ENCODE measurements at regions not wholly inside any gene's neighbourhood (a gene's known extent, or its start where the extent isn't known, plus 50 kb on each side); places are given as distances from the start of the nearest gene placed in this dataset.
A peak's percentile ranks its signal among the peaks of the same experiment; 100 is the strongest.

DNA sequence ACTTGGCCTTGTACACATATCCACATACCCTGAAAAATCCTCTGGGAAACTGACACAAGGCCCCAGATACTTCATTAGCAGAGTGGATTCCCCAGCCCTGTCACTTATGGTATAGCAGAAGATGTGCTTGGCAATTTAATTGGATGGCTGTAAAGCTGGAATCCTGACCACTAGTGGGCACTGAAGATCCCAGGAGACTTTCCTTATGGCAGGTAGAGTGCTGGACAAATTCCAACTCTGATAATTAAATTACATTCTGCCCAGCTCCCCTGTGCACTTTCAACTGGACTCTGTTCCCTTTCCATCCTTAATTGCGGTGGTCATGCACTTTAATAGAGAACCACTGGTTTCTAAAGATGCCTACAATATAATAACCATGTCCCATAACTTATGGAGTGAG lies 119.8 kb downstream of the DCK start:
- peak; percentile 16 for DNase-seq (ENCODE audit: low spot score)
- Histone ChIP-seq H3K9me2 (replicated peaks; ENCODE audit: insufficient read depth) (no peaks in the 10 kb centered on the region), H3K4me3 (no peak overlapping the region), H3K4me2 (no peak overlapping the region), H2AFZ (no peak overlapping the region), H3K36me3 (replicated peaks; ENCODE audit: insufficient read depth, low read depth) (no peaks in the 10 kb centered on the region), H3K9me3 (ENCODE audit: low read depth) (no peaks in the 10 kb centered on the region), H4K20me1 (ENCODE audit: insufficient read depth, poor library complexity, severe bottlenecking) (no peaks in the 10 kb centered on the region), H3K4me1 (ENCODE audit: insufficient read depth) (no peaks in the 10 kb centered on the region), H3K79me2 (no peaks in the 10 kb centered on the region), H3K27me3 (no peaks in the 10 kb centered on the region), H3K27ac (no peak overlapping the region)
- 100% methylated on average over 1 of the region's 1 CpG for WGBS (ENCODE audit: low lambda C conversion rate, missing lambda C conversion rate)
- no peak for TF ChIP-seq EZH2 (IDR thresholded peaks at IDR 0.05; ENCODE audit: borderline replicate concordance)
- TF ChIP-seq EZH2phosphoT487 (IDR thresholded peaks at IDR 0.05; ENCODE audit: low read depth, severe bottlenecking, unreplicated experiment), result no peak
- no peak for TF ChIP-seq CTCF (IDR thresholded peaks at IDR 0.05; ENCODE audit: poor library complexity)

DNA sequence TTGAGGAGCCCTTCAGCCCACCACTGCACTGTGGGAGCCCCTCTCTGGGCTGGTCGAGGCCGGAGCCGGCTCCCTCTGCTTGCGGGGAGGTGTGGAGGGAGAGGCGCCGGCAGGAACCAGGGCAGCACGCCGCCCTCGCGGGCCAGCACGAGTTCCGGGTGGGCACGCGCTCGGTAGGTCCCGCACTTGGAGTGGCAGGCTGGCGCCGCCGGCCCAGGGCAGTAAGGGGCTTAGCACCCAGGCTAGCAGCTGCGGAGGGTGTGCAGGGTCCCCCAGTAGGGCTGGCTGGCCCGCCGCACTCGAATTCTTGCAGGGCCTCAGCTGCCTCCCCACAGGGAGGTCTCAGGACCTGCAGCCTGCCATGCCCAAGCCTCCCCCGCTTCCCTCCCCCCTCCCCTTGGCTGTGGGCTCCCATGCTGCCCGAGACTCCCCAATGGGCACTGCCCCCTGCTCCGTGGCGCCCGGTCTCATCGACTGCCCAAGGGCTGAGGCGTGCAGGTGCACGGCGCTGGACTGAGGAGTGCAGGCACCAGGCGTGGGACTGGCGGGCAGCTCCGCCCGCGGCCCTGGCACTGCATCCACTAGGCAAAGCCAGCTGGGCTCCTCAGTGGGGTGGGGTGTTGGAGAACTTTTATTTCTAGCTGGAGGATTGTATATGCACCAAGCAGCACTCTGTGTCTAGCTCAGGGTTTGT lies 127.5 kb downstream of the DCK start:
- no peaks in the 10 kb centered on the region for H3K79me2 ChIP-seq
- H3K27ac ChIP-seq, result no peak overlapping the region
- 96% methylated on average over 32 of the region's 37 CpGs for WGBS (ENCODE audit: low lambda C conversion rate, missing lambda C conversion rate)
- no peaks in the 10 kb centered on the region for H4K20me1 ChIP-seq (ENCODE audit: insufficient read depth, poor library complexity, severe bottlenecking)
- H3K4me3 ChIP-seq, result no peak overlapping the region
- no peak overlapping the region for H2AFZ ChIP-seq
- H3K27me3 ChIP-seq, result no peaks in the 10 kb centered on the region
- no peak overlapping the region for H3K4me2 ChIP-seq
- TF ChIP-seq EZH2phosphoT487 (IDR thresholded peaks at IDR 0.05; ENCODE audit: low read depth, severe bottlenecking, unreplicated experiment) (no peak), CTCF (IDR thresholded peaks at IDR 0.05; ENCODE audit: poor library complexity) (no peak), EZH2 (IDR thresholded peaks at IDR 0.05; ENCODE audit: borderline replicate concordance) (no peak)
- no peaks in the 10 kb centered on the region for H3K9me2 ChIP-seq (replicated peaks; ENCODE audit: insufficient read depth)
- no peak for DNase-seq (ENCODE audit: low spot score)
- no peaks in the 10 kb centered on the region for H3K9me3 ChIP-seq (ENCODE audit: low read depth)
- no peaks in the 10 kb centered on the region for H3K4me1 ChIP-seq (ENCODE audit: insufficient read depth)
- H3K36me3 ChIP-seq (replicated peaks; ENCODE audit: insufficient read depth, low read depth), result no peaks in the 10 kb centered on the region

DNA sequence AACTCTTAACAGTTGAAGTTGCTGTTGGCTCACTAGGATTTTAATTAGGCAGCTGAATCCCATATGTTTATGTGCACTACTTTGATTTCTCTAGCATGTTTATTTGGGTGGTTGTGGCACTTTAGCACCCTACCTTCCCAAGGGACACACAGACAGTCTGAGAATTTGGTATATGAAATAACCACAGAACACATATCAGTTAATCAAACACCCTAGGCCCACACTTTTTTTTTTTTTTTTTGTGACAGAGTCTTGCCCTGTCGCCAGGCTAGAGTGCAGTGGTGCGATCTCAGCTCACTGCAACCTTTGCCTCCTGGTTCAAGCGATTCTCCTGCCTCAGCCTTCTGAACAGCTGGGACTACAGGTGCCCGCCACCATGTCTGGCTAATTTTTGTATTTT lies 130.5 kb downstream of the DCK start:
- TF ChIP-seq EZH2 (IDR thresholded peaks at IDR 0.05; ENCODE audit: borderline replicate concordance), result no peak
- no peak for TF ChIP-seq CTCF (IDR thresholded peaks at IDR 0.05; ENCODE audit: poor library complexity)
- no peak for TF ChIP-seq EZH2phosphoT487 (IDR thresholded peaks at IDR 0.05; ENCODE audit: low read depth, severe bottlenecking, unreplicated experiment)
- Histone ChIP-seq H4K20me1 (ENCODE audit: insufficient read depth, poor library complexity, severe bottlenecking) (no peaks in the 10 kb centered on the region), H3K36me3 (replicated peaks; ENCODE audit: insufficient read depth, low read depth) (no peaks in the 10 kb centered on the region), H3K27ac (no peak overlapping the region), H3K79me2 (no peaks in the 10 kb centered on the region), H3K4me2 (no peak overlapping the region), H3K4me3 (no peak overlapping the region), H3K4me1 (ENCODE audit: insufficient read depth) (peaks cover 4% of the 10 kb centered on the region), H3K9me2 (replicated peaks; ENCODE audit: insufficient read depth) (no peaks in the 10 kb centered on the region), H3K27me3 (no peaks in the 10 kb centered on the region), H3K9me3 (ENCODE audit: low read depth) (no peaks in the 10 kb centered on the region), H2AFZ (no peak overlapping the region)
- DNase-seq (ENCODE audit: low spot score), result no peak
- 95% methylated on average over 4 of the region's 4 CpGs for WGBS (ENCODE audit: low lambda C conversion rate, missing lambda C conversion rate)
